ENCODE measurements at regions not wholly inside any gene's neighbourhood (a gene's known extent, or its start where the extent isn't known, plus 50 kb on each side); places are given as distances from the start of the nearest gene placed in this dataset.
A peak's percentile ranks its signal among the peaks of the same experiment; 100 is the strongest.

DNA sequence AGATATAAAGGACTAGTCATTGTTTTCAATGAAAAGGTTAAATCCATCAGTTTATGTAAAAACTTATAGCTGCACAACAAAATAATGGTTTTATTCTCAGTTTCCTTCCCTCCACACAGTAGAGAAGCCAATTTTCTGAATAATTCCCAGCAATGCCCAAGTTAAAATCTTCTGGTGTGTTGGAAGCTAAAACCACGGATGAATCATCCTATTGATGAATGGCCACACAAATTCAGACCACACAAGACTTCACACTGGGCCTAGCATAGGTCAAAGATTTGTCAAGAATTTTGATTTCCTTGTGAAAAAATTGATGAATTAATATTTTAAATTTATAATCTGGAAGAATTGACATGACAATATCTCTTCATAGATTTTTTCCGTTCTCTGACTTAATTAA is 617.6 kb downstream of the INHBA start:
- no peak overlapping the region for H3K27ac ChIP-seq
- TF ChIP-seq, protein P1, sequence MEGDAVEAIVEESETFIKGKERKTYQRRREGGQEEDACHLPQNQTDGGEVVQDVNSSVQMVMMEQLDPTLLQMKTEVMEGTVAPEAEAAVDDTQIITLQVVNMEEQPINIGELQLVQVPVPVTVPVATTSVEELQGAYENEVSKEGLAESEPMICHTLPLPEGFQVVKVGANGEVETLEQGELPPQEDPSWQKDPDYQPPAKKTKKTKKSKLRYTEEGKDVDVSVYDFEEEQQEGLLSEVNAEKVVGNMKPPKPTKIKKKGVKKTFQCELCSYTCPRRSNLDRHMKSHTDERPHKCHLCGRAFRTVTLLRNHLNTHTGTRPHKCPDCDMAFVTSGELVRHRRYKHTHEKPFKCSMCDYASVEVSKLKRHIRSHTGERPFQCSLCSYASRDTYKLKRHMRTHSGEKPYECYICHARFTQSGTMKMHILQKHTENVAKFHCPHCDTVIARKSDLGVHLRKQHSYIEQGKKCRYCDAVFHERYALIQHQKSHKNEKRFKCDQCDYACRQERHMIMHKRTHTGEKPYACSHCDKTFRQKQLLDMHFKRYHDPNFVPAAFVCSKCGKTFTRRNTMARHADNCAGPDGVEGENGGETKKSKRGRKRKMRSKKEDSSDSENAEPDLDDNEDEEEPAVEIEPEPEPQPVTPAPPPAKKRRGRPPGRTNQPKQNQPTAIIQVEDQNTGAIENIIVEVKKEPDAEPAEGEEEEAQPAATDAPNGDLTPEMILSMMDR (conservative IDR thresholded peaks at IDR 0.05; ENCODE audit: low read depth), result no peak
- DNase-seq (ENCODE audit: low spot score), result peak; percentile 11
- ChIA-PET CTCF (no interaction called here), POLR2A (ENCODE audit: low non-redundant PET) (no interaction called here)

DNA sequence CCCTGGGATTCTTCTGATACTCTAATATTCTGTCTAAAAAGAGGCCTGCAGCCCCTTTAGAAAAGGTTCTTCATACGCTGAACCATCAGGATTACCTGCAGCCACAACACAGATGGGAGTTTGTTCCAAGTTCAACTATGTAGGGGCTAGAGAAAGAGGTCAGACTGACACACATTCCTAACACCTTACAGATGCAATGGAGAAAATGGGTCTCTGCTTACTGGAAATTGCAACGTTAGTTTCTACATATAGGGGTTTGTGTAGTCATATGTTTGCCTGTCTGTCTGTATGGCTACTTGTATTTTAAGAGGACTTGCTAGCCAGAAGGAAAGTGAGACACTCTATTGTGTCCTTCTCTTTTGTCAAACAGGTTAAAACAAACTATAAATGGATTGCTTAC is 618.5 kb downstream of the INHBA start:
- DNase-seq (ENCODE audit: low spot score), result no peak
- TF ChIP-seq, protein P1 (conservative IDR thresholded peaks at IDR 0.05; ENCODE audit: low read depth), result no peak
- ChIA-PET POLR2A (ENCODE audit: low non-redundant PET) (no interaction called here), CTCF (no interaction called here)
- no peak overlapping the region for H3K27ac ChIP-seq

DNA sequence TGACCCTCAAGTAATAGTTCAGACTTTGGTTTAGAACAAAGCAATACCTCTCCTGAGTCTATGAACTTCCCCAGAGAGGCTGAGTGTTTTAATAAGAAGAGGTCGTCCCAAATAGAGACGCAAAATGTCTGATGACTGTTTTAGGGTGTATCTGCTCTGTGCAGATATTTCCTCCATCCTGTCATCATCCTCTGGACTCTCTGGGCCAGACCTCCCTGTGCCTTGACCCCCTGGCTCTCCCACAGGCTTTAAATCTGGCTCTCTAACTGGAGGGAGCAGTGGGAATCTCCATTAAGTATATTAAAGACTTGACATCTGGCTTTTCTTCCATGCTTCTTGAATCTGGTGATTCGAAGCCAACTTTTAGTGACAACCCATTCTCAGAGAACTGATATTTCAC is 633.3 kb downstream of the INHBA start:
- ChIA-PET POLR2A (ENCODE audit: low non-redundant PET) (no interaction called here), CTCF (no interaction called here)
- DNase-seq (ENCODE audit: low spot score), result no peak
- no peak overlapping the region for H3K27ac ChIP-seq
- TF ChIP-seq, protein P1 (conservative IDR thresholded peaks at IDR 0.05; ENCODE audit: low read depth), result no peak

DNA sequence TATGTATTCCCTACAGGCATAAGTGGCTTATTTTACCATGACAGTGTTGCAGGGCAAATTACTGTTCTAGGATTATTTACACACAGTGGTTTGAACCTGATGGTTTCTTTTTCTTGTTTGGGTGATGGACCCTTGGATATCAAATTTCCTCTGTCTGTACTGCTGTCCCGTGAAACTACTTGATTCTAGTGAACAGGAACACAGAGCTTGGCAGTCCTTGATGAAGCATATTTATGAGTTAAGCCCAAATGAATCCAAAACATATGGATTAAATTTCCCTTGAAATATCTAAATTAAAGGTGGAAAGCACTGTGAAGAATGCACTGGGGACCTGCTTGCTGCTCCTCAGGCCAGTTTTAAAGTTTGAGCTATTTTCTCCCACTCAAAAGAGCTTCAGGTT is 635.3 kb downstream of the INHBA start:
- H3K27ac ChIP-seq, result no peak overlapping the region
- ChIA-PET CTCF (no interaction called here), POLR2A (ENCODE audit: low non-redundant PET) (no interaction called here)
- TF ChIP-seq, protein P1 (conservative IDR thresholded peaks at IDR 0.05; ENCODE audit: low read depth), result no peak
- DNase-seq (ENCODE audit: low spot score), result no peak

DNA sequence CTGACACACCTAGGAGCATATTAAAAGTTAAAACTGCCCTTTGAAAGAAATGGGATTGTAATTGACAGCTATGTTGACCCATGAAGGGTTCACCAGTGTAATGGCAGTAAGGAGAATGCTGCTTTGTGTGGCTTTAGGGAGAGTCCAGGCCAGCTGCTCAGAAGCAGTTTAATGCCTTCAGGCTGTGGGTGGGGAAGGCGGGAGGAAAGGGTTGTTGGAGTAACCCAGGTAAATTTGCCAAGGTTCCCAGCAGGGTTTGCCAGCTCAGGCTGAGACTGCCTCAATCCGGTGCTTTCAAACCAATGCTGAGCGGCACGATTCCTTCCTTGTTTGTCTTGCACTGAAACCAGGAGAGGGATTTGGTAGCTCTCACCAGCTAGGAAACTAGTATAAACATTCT is 637.2 kb downstream of the INHBA start:
- ChIA-PET POLR2A (ENCODE audit: low non-redundant PET) (no interaction called here), CTCF (interaction anchor here (0.6 to 1.1 kb wide), 2 partner anchors 19 to 554 kb away, joined by 4 to 7 read pairs; no protein-coding TSS in a partner anchor)
- H3K27ac ChIP-seq, result no peak overlapping the region
- peak; percentile 60 for DNase-seq (ENCODE audit: low spot score)
- TF ChIP-seq, protein P1 (conservative IDR thresholded peaks at IDR 0.05; ENCODE audit: low read depth), result no peak

DNA sequence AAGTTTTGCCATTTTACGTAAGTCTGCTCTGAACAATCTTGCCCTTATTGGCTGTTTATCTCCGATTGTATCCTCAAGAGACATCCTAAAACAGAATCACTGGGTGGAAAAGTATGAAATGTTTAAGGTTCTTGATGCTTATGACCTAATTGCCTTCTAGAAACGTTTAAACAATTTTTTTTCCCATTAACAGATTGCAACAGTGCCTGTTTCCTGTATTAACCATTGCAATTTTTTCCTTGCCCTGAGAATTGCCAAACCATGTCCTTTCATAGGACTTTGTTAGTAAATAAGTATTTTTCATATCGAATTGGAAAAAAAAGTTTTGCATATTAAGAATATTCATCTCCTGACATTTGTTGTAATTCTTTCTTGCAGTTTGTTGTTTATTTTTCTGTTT is 639.8 kb downstream of the INHBA start:
- no peak for DNase-seq (ENCODE audit: low spot score)
- H3K27ac ChIP-seq, result no peak overlapping the region
- TF ChIP-seq, protein P1 (conservative IDR thresholded peaks at IDR 0.05; ENCODE audit: low read depth), result no peak
- POLR2A ChIA-PET (ENCODE audit: low non-redundant PET), result no interaction called here
- CTCF ChIA-PET, result no interaction called here

DNA sequence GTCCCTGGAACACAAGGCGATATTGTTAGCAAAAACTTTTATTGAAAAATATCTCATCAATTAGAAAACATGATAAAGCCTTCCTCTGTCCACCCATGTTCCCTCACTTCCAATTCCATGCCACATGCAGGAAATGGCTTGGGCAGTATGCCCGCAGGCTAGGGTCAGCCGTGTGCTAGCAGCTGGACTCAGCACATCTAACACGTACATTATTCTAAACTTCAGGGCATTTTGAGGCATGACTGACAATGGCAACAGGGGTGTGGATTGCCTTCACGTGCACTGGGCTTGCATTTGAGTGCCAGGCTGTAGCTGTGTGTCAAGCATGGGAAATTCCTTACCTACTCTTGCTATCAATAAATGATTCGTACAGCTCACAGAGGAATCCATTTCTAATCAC is 642.1 kb downstream of the INHBA start:
- ChIA-PET CTCF (interaction anchor here (0.7 kb wide), 1 partner anchor 87 kb away, joined by 3 read pairs; no protein-coding TSS in a partner anchor), POLR2A (ENCODE audit: low non-redundant PET) (no interaction called here)
- no peak overlapping the region for H3K27ac ChIP-seq
- TF ChIP-seq, protein P1 (conservative IDR thresholded peaks at IDR 0.05; ENCODE audit: low read depth), result no peak
- no peak for DNase-seq (ENCODE audit: low spot score)
